Neural progenitor cell (in vitro differentiated cells): ENCODE measurements at regions not wholly inside any gene's neighbourhood (a gene's known extent, or its start where the extent isn't known, plus 50 kb on each side); places are given as distances from the start of the nearest gene placed in this dataset.

Source experiments
- CTCF ChIP-seq: fragments of 200-600 bp; sonication (generic); IDR thresholded peaks from 2 replicates; pipeline ENCODE4 v1.5.1; 2017; ENCODE audit warnings: antibody characterized with exemption, mild to moderate bottlenecking
- EZH2 ChIP-seq: fragments of 200-600 bp; sonication (generic); IDR thresholded peaks from 2 replicates; pipeline ENCODE4 v1.6.1; 2017; ENCODE audit warnings: antibody characterized with exemption, mild to moderate bottlenecking, moderate library complexity
- EZH2phosphoT487 ChIP-seq: fragments of 200-600 bp; sonication (generic); IDR thresholded peaks from 2 replicates; pipeline ENCODE4 v1.6.1; 2017; ENCODE audit warnings: antibody characterized with exemption

- no peak for TF ChIP-seq CTCF
- no peak for TF ChIP-seq EZH2
- TF ChIP-seq EZH2phosphoT487 = no peak
Observed at GRCh38 chr5:33346534-33346933, 94.2 kb upstream of the TARS1 start.
